CD4-positive, alpha-beta memory T cell (primary cell): ENCODE measurements at regions not wholly inside any gene's neighbourhood (a gene's known extent, or its start where the extent isn't known, plus 50 kb on each side); places are given as distances from the start of the nearest gene placed in this dataset.
A peak's percentile ranks its signal among the peaks of the same experiment; 100 is the strongest.

ENCODE experiments used
- CTCF ChIA-PET: fragments of 350-600 bp; sonication (Branson Sonifier 250); formaldehyde crosslinking; loops from one replicate; lab custom pipeline; 2021; ENCODE audit warnings: inconsistent platforms; ENCODE audit not compliant: partially characterized antibody; lab: Charles Lee
- POLR2A ChIA-PET: fragments of 350-600 bp; sonication (Branson Sonifier 250); formaldehyde crosslinking; loops from one replicate; lab custom pipeline; 2021; ENCODE audit not compliant: partially characterized antibody; lab: Charles Lee
- DNase-seq, 5 donors: peaks; one replicate each; pipeline versions ENCODE4 v3.0.0 to v3.0.0-alpha.2; 2020 to 2022; ENCODE audit warnings: mixed read lengths in 1 of 5
- H3K27ac ChIP-seq: one replicate; pipeline ENCODE4 v1.7.0; 2013; ENCODE audit warnings: low read depth, low read length
- H3K27me3 ChIP-seq: 2 replicates; pipeline ENCODE4 v1.7.0; 2013; ENCODE audit warnings: mild to moderate bottlenecking, low read length, moderate library complexity; ENCODE audit not compliant: insufficient read depth
- H3K36me3 ChIP-seq: 2 replicates; pipeline ENCODE4 v1.7.0; 2013; ENCODE audit warnings: mild to moderate bottlenecking, low read length, moderate library complexity; ENCODE audit not compliant: insufficient read depth
- H3K4me1 ChIP-seq: 2 replicates; pipeline ENCODE4 v1.7.0; 2013; ENCODE audit warnings: mild to moderate bottlenecking, low read length, moderate library complexity; ENCODE audit not compliant: insufficient read depth
- H3K4me3 ChIP-seq, 2 donors: one replicate each; pipeline ENCODE4 v1.7.0; 2013; ENCODE audit warnings: low read length in 2 of 2, mild to moderate bottlenecking in 1 of 2
- H3K9me3 ChIP-seq, 2 donors: one replicate each; pipeline ENCODE4 v1.7.0; 2013; ENCODE audit warnings: low read length in 2 of 2, control low read depth in 1 of 2; ENCODE audit not compliant: control insufficient read depth in 1 of 2
- H3K27ac Mint-ChIP-seq, 7 donors: one replicate each; pipeline ENCODE4 v1.8.0; 2020 to 2021; ENCODE audit warnings: mixed read lengths in 7 of 7, mild to moderate bottlenecking in 6 of 7, inconsistent platforms in 3 of 7, moderate library complexity in 3 of 7
- H3K27me3 Mint-ChIP-seq, 2 donors: one replicate each; pipeline ENCODE4 v1.8.0; 2020 to 2021; ENCODE audit warnings: mixed read lengths in 2 of 2
- H3K36me3 Mint-ChIP-seq, 2 donors: one replicate each; pipeline ENCODE4 v1.8.0; 2020 to 2021; ENCODE audit warnings: mixed read lengths in 2 of 2, inconsistent platforms in 1 of 2, mild to moderate bottlenecking in 1 of 2
- H3K4me1 Mint-ChIP-seq, 4 donors: one replicate each; pipeline ENCODE4 v1.8.0; 2020 to 2021; ENCODE audit warnings: mixed read lengths in 4 of 4, mild to moderate bottlenecking in 1 of 4
- H3K4me3 Mint-ChIP-seq, 8 donors: one replicate each; pipeline ENCODE4 v1.8.0; 2020 to 2021; ENCODE audit warnings: mixed read lengths in 8 of 8, mild to moderate bottlenecking in 7 of 8, moderate library complexity in 6 of 8, inconsistent platforms in 3 of 8
- H3K9me3 Mint-ChIP-seq, 8 donors: one replicate each; pipeline ENCODE4 v1.8.0; 2020 to 2021; ENCODE audit warnings: mixed read lengths in 8 of 8, mild to moderate bottlenecking in 5 of 8, inconsistent platforms in 3 of 8, moderate library complexity in 1 of 8
- intact Hi-C: fragments of 100-400 bp; cut with micrococcal nuclease; formaldehyde crosslinking; loops from one replicate; pipeline ENCODE4 v1.15.1; 2023

- Histone ChIP-seq H3K27me3 (no peaks in the 10 kb centered on the region), H3K4me1 (no peaks in the 10 kb centered on the region), H3K9me3 (no peaks in the 10 kb centered on the region), H3K36me3 (no peaks in the 10 kb centered on the region), H3K4me3 (no peak overlapping the region), H3K27ac (no peak overlapping the region)
- ChIA-PET CTCF (interaction anchor here (0.8 kb wide), 1 partner anchor 8 kb away, joined by 3 read pairs; no protein-coding TSS in a partner anchor), POLR2A (no interaction called here)
- DNase-seq, result no peak
- intact Hi-C loops, result no loop called here
- H3K27me3 Mint-ChIP-seq, result peaks cover 1 to 2% of the 10 kb centered on the region in 2 donors
- H3K27ac Mint-ChIP-seq, result peak overlapping the region in 1 of 7 donors; percentile 0
- peaks cover 0 to 2% (median 0%) of the 10 kb centered on the region in 4 donors for H3K4me1 Mint-ChIP-seq
- no peaks in the 10 kb centered on the region for H3K36me3 Mint-ChIP-seq
- H3K9me3 Mint-ChIP-seq, result peaks cover 0 to 6% (median 3%) of the 10 kb centered on the region in 8 donors
- no peak overlapping the region for H3K4me3 Mint-ChIP-seq
Measured at GRCh38 chr10:3393958-3394357, 221.4 kb upstream of the PITRM1 start.

- Mint-ChIP-seq H3K27me3 (peaks cover 1 to 2% of the 10 kb centered on the region in 2 donors), H3K4me1 (peaks cover 0 to 2% (median 0%) of the 10 kb centered on the region in 4 donors), H3K9me3 (peaks cover 0 to 6% (median 3%) of the 10 kb centered on the region in 8 donors), H3K27ac (no peak overlapping the region), H3K36me3 (no peaks in the 10 kb centered on the region), H3K4me3 (no peak overlapping the region)
- CTCF ChIA-PET, result no interaction called here
- no peak for DNase-seq
- intact Hi-C loops, result no loop called here
- H3K27me3 ChIP-seq, result no peaks in the 10 kb centered on the region
- no peak overlapping the region for H3K4me3 ChIP-seq
- H3K9me3 ChIP-seq, result no peaks in the 10 kb centered on the region
- no peak overlapping the region for H3K27ac ChIP-seq
- H3K4me1 ChIP-seq, result no peaks in the 10 kb centered on the region
- no peaks in the 10 kb centered on the region for H3K36me3 ChIP-seq
- POLR2A ChIA-PET, result no interaction called here
Measured at GRCh38 chr10:3391657-3392056, 219.1 kb upstream of the PITRM1 start.

DNA sequence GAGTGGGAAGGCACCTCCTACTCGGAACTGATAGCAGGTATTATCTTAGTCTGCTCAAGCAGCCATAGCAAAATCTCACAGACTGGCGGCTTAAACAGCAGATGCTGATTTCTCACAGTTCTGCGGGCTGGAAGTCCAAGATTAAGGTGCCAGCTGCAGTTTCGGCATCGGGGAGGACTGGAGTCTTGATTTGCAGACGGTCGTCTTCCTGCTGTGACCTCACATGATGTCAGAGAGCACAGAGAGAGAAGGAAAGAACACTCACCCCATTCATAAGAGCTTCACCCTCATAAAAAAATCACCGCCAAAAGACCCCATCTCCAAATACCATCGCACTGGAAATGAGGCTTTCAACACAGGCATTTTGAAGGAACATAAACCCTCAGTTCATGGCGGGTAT is 216.5 kb upstream of the PITRM1 start:
- H3K9me3 ChIP-seq, result no peaks in the 10 kb centered on the region
- no peaks in the 10 kb centered on the region for H3K27me3 ChIP-seq
- intact Hi-C loops, result no loop called here
- H3K27me3 Mint-ChIP-seq, result peaks cover 1 to 6% of the 10 kb centered on the region in 2 donors
- no peak overlapping the region for H3K4me3 ChIP-seq
- no peaks in the 10 kb centered on the region for H3K36me3 ChIP-seq
- peaks cover 0 to 4% of the 10 kb centered on the region in 2 donors for H3K36me3 Mint-ChIP-seq
- no peak overlapping the region for H3K27ac ChIP-seq
- H3K4me3 Mint-ChIP-seq, result no peak overlapping the region
- no peaks in the 10 kb centered on the region for H3K4me1 ChIP-seq
- no peak overlapping the region for H3K27ac Mint-ChIP-seq
- H3K4me1 Mint-ChIP-seq, result no peaks in the 10 kb centered on the region
- ChIA-PET POLR2A (no interaction called here), CTCF (no interaction called here)
- H3K9me3 Mint-ChIP-seq, result peaks cover 7 to 18% (median 12%) of the 10 kb centered on the region in 8 donors
- no peak for DNase-seq

- H3K4me1 Mint-ChIP-seq, result no peaks in the 10 kb centered on the region
- H3K4me1 ChIP-seq, result no peaks in the 10 kb centered on the region
- H3K27me3 ChIP-seq, result no peaks in the 10 kb centered on the region
- H3K36me3 ChIP-seq, result no peaks in the 10 kb centered on the region
- POLR2A ChIA-PET, result no interaction called here
- H3K36me3 Mint-ChIP-seq, result peaks cover 0 to 4% of the 10 kb centered on the region in 2 donors
- H3K9me3 Mint-ChIP-seq, result peaks cover 7 to 23% (median 12%) of the 10 kb centered on the region in 8 donors
- intact Hi-C loops, result no loop called here
- no peak overlapping the region for H3K4me3 Mint-ChIP-seq
- no peak for DNase-seq
- peaks cover 5 to 6% of the 10 kb centered on the region in 2 donors for H3K27me3 Mint-ChIP-seq
- CTCF ChIA-PET, result interaction anchor here (1.2 kb wide), 1 partner anchor 9 kb away, joined by 3 read pairs; no protein-coding TSS in a partner anchor
- no peak overlapping the region for H3K4me3 ChIP-seq
- no peak overlapping the region for H3K27ac ChIP-seq
- H3K27ac Mint-ChIP-seq, result no peak overlapping the region
- no peaks in the 10 kb centered on the region for H3K9me3 ChIP-seq
Measured at GRCh38 chr10:3385487-3385886, 212.9 kb upstream of the PITRM1 start.

- no peaks in the 10 kb centered on the region for H3K4me1 Mint-ChIP-seq
- POLR2A ChIA-PET, result no interaction called here
Measured at GRCh38 chr10:3382092-3382491, 209.5 kb upstream of the PITRM1 start.

GRCh38 chr10:3380406-3381050 is 207.9 kb upstream of the PITRM1 start:
- ChIA-PET POLR2A (no interaction called here), CTCF (no interaction called here)
- Histone ChIP-seq H3K27ac (no peak overlapping the region), H3K4me1 (no peaks in the 10 kb centered on the region), H3K4me3 (no peak overlapping the region), H3K9me3 (no peaks in the 10 kb centered on the region), H3K36me3 (no peaks in the 10 kb centered on the region), H3K27me3 (no peaks in the 10 kb centered on the region)
- no peak overlapping the region for H3K4me3 Mint-ChIP-seq
- intact Hi-C loops, result no loop called here
- no peaks in the 10 kb centered on the region for H3K4me1 Mint-ChIP-seq
- DNase-seq, result no peak
- no peak overlapping the region for H3K27ac Mint-ChIP-seq
- peaks cover 6 to 7% of the 10 kb centered on the region in 2 donors for H3K27me3 Mint-ChIP-seq
- H3K9me3 Mint-ChIP-seq, result peaks cover 7 to 29% (median 11%) of the 10 kb centered on the region in 8 donors
- peaks cover 0 to 4% of the 10 kb centered on the region in 2 donors for H3K36me3 Mint-ChIP-seq

More at GRCh38 chr10:3382092-3382491, 209.5 kb upstream of the PITRM1 start:
- Mint-ChIP-seq H3K9me3 (peaks cover 7 to 34% (median 12%) of the 10 kb centered on the region in 8 donors), H3K4me3 (no peak overlapping the region), H3K36me3 (peaks cover 0 to 4% of the 10 kb centered on the region in 2 donors), H3K27me3 (peaks cover 6 to 7% of the 10 kb centered on the region in 2 donors), H3K27ac (no peak overlapping the region)
- CTCF ChIA-PET, result no interaction called here
- H3K9me3 ChIP-seq, result no peaks in the 10 kb centered on the region
- H3K4me1 ChIP-seq, result no peaks in the 10 kb centered on the region
- no peak overlapping the region for H3K4me3 ChIP-seq
- no peak for DNase-seq
- intact Hi-C loops, result no loop called here
- H3K36me3 ChIP-seq, result no peaks in the 10 kb centered on the region
- H3K27me3 ChIP-seq, result no peaks in the 10 kb centered on the region
- no peak overlapping the region for H3K27ac ChIP-seq

DNA sequence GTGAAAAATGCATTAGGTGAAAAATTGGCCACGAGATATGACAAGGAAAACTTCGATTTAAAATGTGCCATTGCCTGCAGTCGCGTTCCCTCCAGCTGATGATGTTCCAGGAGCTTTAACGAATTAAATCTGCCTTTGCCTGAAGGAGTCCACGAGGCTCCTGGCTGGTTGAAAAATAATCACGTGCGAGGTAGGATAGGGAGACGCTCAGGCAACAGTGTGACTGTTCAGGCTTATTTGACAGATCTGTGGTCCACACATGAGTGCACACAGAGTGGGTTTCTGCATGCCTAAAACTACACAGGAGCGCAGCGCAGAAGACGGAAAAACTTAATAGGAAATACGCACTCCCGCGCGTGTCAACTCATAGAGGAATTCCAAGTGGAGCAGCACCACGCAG is 204.0 kb upstream of the PITRM1 start:
- Histone ChIP-seq H3K4me1 (no peaks in the 10 kb centered on the region), H3K27ac (no peak overlapping the region), H3K36me3 (no peaks in the 10 kb centered on the region), H3K27me3 (no peaks in the 10 kb centered on the region), H3K4me3 (no peak overlapping the region), H3K9me3 (no peaks in the 10 kb centered on the region)
- Mint-ChIP-seq H3K9me3 (peaks cover 0 to 13% (median 0%) of the 10 kb centered on the region in 8 donors), H3K27ac (no peak overlapping the region), H3K27me3 (peaks cover 1 to 5% of the 10 kb centered on the region in 2 donors), H3K4me1 (no peaks in the 10 kb centered on the region), H3K4me3 (no peak overlapping the region), H3K36me3 (no peaks in the 10 kb centered on the region)
- no peak for DNase-seq
- intact Hi-C loops, result no loop called here
- ChIA-PET POLR2A (interaction anchor here (0.6 kb wide), 1 partner anchor 1264 kb away, joined by 3 read pairs; no protein-coding TSS in a partner anchor), CTCF (no interaction called here)
